ENCODE measurements at regions not wholly inside any gene's neighbourhood (a gene's known extent, or its start where the extent isn't known, plus 50 kb on each side); places are given as distances from the start of the nearest gene placed in this dataset.

- BruUV-seq (replicated peaks) = no TSS peak
- Histone ChIP-seq H3K9me3 (ENCODE audit: insufficient read depth, low read depth) (no peaks in the 10 kb centered on the region), H3K79me2 (ENCODE audit: low read depth) (no peaks in the 10 kb centered on the region), H2AFZ (no peak overlapping the region), H3K4me3 (no peak overlapping the region), H3K9me2 (ENCODE audit: insufficient read depth) (no peaks in the 10 kb centered on the region), H3K36me3 (ENCODE audit: low read depth) (no peaks in the 10 kb centered on the region), H3K27ac (no peak overlapping the region), H3K27me3 (ENCODE audit: insufficient read depth, low read depth) (0 out of 2 replicates have a peak, but pooled peaks cover 3% of the 10 kb centered on the region), H3F3A (ENCODE audit: insufficient read depth, low read depth) (no peaks in the 10 kb centered on the region), H4K20me1 (ENCODE audit: insufficient read depth) (no peaks in the 10 kb centered on the region), H3K4me1 (replicated peaks; ENCODE audit: insufficient read depth) (no peaks in the 10 kb centered on the region), H3K4me2 (no peak overlapping the region)
- no peak for DNase-seq
- intact Hi-C loops (cut with micrococcal nuclease; ENCODE audit: unreplicated experiment) = no loop called here
- CTCF ChIA-PET = no interaction called here
- no peak for TF ChIP-seq EZH2 (IDR thresholded peaks at IDR 0.05; ENCODE audit: low read depth)
- no peak for TF ChIP-seq CTCF (conservative IDR thresholded peaks at IDR 0.05)
- POLR2A ChIA-PET (ENCODE audit: unreplicated experiment) = no interaction called here
These were observed 407.8 kb upstream of the PODXL start for GRCh38 chr7:131964203-131964602.

GRCh38 chr7:131961054-131961680, 404.7 kb upstream of the PODXL start:
- BruUV-seq (replicated peaks) = no TSS peak
- no peak overlapping the region for H3K4me2 ChIP-seq
- DNase-seq = no peak
- no peaks in the 10 kb centered on the region for H3K9me2 ChIP-seq (ENCODE audit: insufficient read depth)
- H4K20me1 ChIP-seq (ENCODE audit: insufficient read depth) = no peaks in the 10 kb centered on the region
- TF ChIP-seq CTCF (conservative IDR thresholded peaks at IDR 0.05) = no peak
- no peak for TF ChIP-seq EZH2 (IDR thresholded peaks at IDR 0.05; ENCODE audit: low read depth)
- no peak overlapping the region for H2AFZ ChIP-seq
- ChIA-PET CTCF (interaction anchor here (0.5 kb wide), 1 partner anchor 292 kb away, joined by 4 read pairs; no protein-coding TSS in a partner anchor), POLR2A (ENCODE audit: unreplicated experiment) (no interaction called here)
- H3K36me3 ChIP-seq (ENCODE audit: low read depth) = no peaks in the 10 kb centered on the region
- intact Hi-C loops (cut with micrococcal nuclease; ENCODE audit: unreplicated experiment) = no loop called here
- no peak overlapping the region for H3K27ac ChIP-seq
- H3K9me3 ChIP-seq (ENCODE audit: insufficient read depth, low read depth) = no peaks in the 10 kb centered on the region
- H3K79me2 ChIP-seq (ENCODE audit: low read depth) = no peaks in the 10 kb centered on the region
- H3F3A ChIP-seq (ENCODE audit: insufficient read depth, low read depth) = no peaks in the 10 kb centered on the region
- H3K27me3 ChIP-seq (ENCODE audit: insufficient read depth, low read depth) = 0 out of 2 replicates have a peak, but pooled peaks cover 3% of the 10 kb centered on the region
- no peak overlapping the region for H3K4me3 ChIP-seq
- peaks cover 10% of the 10 kb centered on the region for H3K4me1 ChIP-seq (replicated peaks; ENCODE audit: insufficient read depth)

- Histone ChIP-seq H3K27me3 (ENCODE audit: insufficient read depth, low read depth) (0 out of 2 replicates have a peak, but pooled peaks cover 3% of the 10 kb centered on the region), H3F3A (ENCODE audit: insufficient read depth, low read depth) (no peaks in the 10 kb centered on the region), H3K36me3 (ENCODE audit: low read depth) (no peaks in the 10 kb centered on the region), H3K9me2 (ENCODE audit: insufficient read depth) (no peaks in the 10 kb centered on the region), H4K20me1 (ENCODE audit: insufficient read depth) (no peaks in the 10 kb centered on the region), H3K79me2 (ENCODE audit: low read depth) (no peaks in the 10 kb centered on the region), H3K4me3 (no peak overlapping the region), H3K4me1 (replicated peaks; ENCODE audit: insufficient read depth) (peaks cover 10% of the 10 kb centered on the region), H2AFZ (no peak overlapping the region), H3K9me3 (ENCODE audit: insufficient read depth, low read depth) (no peaks in the 10 kb centered on the region), H3K27ac (no peak overlapping the region), H3K4me2 (no peak overlapping the region)
- no peak for DNase-seq
- TF ChIP-seq CTCF (conservative IDR thresholded peaks at IDR 0.05) (no peak), EZH2 (IDR thresholded peaks at IDR 0.05; ENCODE audit: low read depth) (no peak)
- CTCF ChIA-PET = no interaction called here
- intact Hi-C loops (cut with micrococcal nuclease; ENCODE audit: unreplicated experiment) = no loop called here
- no TSS peak for BruUV-seq (replicated peaks)
- POLR2A ChIA-PET (ENCODE audit: unreplicated experiment) = no interaction called here
These were observed 402.8 kb upstream of the PODXL start for GRCh38 chr7:131959106-131959812.
